ENCODE measurements at regions not wholly inside any gene's neighbourhood (a gene's known extent, or its start where the extent isn't known, plus 50 kb on each side); places are given as distances from the start of the nearest gene placed in this dataset.

GRCh38 chr5:162916368-162916767 is 521.0 kb upstream of the CCNG1 start:
- no peaks in the 10 kb centered on the region for H3K27me3 ChIP-seq
- no peak overlapping the region for H3K27ac ChIP-seq (replicated peaks in 1 of 4)
- DNase-seq (ENCODE audit: extremely low spot score): no peak
- no peaks in the 10 kb centered on the region for H3K4me1 ChIP-seq
- intact Hi-C loops (cut with DNase I): no loop called here
- WGBS: 30% methylated on average over 2 of the region's 2 CpGs
- TF ChIP-seq, protein P1, sequence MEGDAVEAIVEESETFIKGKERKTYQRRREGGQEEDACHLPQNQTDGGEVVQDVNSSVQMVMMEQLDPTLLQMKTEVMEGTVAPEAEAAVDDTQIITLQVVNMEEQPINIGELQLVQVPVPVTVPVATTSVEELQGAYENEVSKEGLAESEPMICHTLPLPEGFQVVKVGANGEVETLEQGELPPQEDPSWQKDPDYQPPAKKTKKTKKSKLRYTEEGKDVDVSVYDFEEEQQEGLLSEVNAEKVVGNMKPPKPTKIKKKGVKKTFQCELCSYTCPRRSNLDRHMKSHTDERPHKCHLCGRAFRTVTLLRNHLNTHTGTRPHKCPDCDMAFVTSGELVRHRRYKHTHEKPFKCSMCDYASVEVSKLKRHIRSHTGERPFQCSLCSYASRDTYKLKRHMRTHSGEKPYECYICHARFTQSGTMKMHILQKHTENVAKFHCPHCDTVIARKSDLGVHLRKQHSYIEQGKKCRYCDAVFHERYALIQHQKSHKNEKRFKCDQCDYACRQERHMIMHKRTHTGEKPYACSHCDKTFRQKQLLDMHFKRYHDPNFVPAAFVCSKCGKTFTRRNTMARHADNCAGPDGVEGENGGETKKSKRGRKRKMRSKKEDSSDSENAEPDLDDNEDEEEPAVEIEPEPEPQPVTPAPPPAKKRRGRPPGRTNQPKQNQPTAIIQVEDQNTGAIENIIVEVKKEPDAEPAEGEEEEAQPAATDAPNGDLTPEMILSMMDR (IDR thresholded peaks at IDR 0.05): no peak
- TF ChIP-seq EP300 (IDR thresholded peaks at IDR 0.05) (no peak), POLR2A (IDR thresholded peaks at IDR 0.05; ENCODE audit: low read depth) (no peak), POLR2AphosphoS5 (IDR thresholded peaks at IDR 0.05) (no peak)
- H3K9me3 ChIP-seq: no peaks in the 10 kb centered on the region
- H3K4me3 ChIP-seq: no peak overlapping the region
- H3K36me3 ChIP-seq: no peaks in the 10 kb centered on the region

DNA sequence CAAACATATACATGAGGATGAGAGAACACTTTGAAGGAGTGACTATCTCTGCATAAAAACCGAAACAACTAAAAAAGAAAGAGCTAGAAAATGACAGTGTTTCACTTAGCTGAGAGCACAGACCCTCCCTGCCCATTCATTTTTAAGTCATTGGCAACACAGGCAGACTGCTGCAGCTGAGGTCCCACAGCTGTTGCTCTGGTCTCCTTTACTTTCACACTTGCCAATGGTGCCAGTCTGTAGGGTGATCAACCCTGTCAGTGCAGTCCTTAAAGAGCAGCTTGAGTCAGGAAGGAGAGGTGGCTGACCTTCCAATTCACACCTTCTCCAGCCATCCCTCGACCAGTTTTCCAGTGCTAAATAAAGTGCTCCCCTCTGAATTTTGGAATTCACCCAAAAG is 508.3 kb upstream of the CCNG1 start:
- 33% methylated on average over 2 of the region's 2 CpGs for WGBS
- Histone ChIP-seq H3K9me3 (peaks cover 0 to 7% (median 0%) of the 10 kb centered on the region in 4 donors), H3K27ac (replicated peaks in 1 of 4) (no peak overlapping the region), H3K4me3 (no peak overlapping the region), H3K27me3 (no peaks in the 10 kb centered on the region), H3K36me3 (no peaks in the 10 kb centered on the region), H3K4me1 (no peaks in the 10 kb centered on the region)
- no peak for TF ChIP-seq EP300 (IDR thresholded peaks at IDR 0.05)
- no peak for TF ChIP-seq POLR2AphosphoS5 (IDR thresholded peaks at IDR 0.05)
- no peak for TF ChIP-seq POLR2A (IDR thresholded peaks at IDR 0.05; ENCODE audit: low read depth)
- TF ChIP-seq, protein P1 (IDR thresholded peaks at IDR 0.05): no peak
- no peak for DNase-seq (ENCODE audit: extremely low spot score)
- intact Hi-C loops (cut with DNase I): no loop called here

DNA sequence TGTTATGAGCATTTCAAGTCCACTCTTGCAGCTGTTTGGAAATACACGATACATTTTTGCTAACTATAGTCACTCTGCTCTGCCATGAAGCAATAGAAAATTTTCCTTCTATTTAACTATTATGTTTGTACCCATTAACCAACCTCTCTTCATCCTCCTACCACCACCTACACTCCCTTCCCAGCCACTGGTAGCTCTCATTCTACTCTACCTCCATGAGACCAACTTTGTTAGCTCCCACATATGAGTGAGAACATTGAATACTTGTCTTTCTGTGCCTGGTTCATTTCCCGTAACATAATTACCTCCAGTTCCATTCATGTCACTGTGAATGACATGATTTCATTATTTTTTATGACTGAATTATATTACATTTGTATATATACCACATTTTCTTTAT is 505.9 kb upstream of the CCNG1 start:
- Histone ChIP-seq H3K27ac (replicated peaks in 1 of 4) (no peak overlapping the region), H3K4me3 (no peak overlapping the region), H3K36me3 (no peaks in the 10 kb centered on the region), H3K27me3 (no peaks in the 10 kb centered on the region), H3K9me3 (peaks cover 0 to 15% (median 7%) of the 10 kb centered on the region in 4 donors), H3K4me1 (no peaks in the 10 kb centered on the region)
- TF ChIP-seq POLR2A (IDR thresholded peaks at IDR 0.05; ENCODE audit: low read depth) (no peak), EP300 (IDR thresholded peaks at IDR 0.05) (no peak), POLR2AphosphoS5 (IDR thresholded peaks at IDR 0.05) (no peak)
- TF ChIP-seq, protein P1 (IDR thresholded peaks at IDR 0.05): no peak
- WGBS: 86% methylated on average over 2 of the region's 2 CpGs
- DNase-seq (ENCODE audit: extremely low spot score): no peak
- intact Hi-C loops (cut with DNase I): no loop called here

- H3K4me1 ChIP-seq: peaks cover 0 to 12% (median 2%) of the 10 kb centered on the region in 4 donors
- no peak overlapping the region for H3K27ac ChIP-seq (replicated peaks in 1 of 4)
- H3K27me3 ChIP-seq: no peaks in the 10 kb centered on the region
- no peak for DNase-seq (ENCODE audit: extremely low spot score)
- intact Hi-C loops (cut with DNase I): no loop called here
- peaks cover 0 to 9% (median 3%) of the 10 kb centered on the region in 4 donors for H3K9me3 ChIP-seq
- no peak for TF ChIP-seq EP300 (IDR thresholded peaks at IDR 0.05)
- TF ChIP-seq, protein P1 (IDR thresholded peaks at IDR 0.05): no peak
- TF ChIP-seq POLR2A (IDR thresholded peaks at IDR 0.05; ENCODE audit: low read depth): no peak
- TF ChIP-seq POLR2AphosphoS5 (IDR thresholded peaks at IDR 0.05): no peak
- H3K36me3 ChIP-seq: no peaks in the 10 kb centered on the region
- H3K4me3 ChIP-seq: no peak overlapping the region
- 60% methylated on average over 4 of the region's 4 CpGs for WGBS
Measured at GRCh38 chr5:162939991-162940390, 497.4 kb upstream of the CCNG1 start.

DNA sequence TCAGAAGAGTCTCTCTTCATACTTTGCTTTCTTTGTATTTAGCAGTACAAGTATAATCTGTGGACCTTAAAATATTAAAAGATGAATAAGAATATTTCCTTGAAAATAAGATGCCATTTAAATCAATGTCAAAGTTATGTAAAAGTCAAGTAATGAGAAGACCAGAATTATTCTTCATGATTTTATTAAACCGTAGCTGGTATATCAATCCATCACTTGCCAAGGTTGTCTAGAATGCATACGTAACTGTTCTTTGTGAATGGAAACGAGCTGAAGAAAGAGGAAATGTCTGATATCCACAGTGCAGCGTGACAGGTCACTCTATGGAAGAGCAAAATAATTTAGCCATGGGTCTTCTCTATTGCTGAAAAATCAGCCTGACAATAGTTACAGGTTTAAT is 488.7 kb upstream of the CCNG1 start:
- Histone ChIP-seq H3K27me3 (no peaks in the 10 kb centered on the region), H3K36me3 (no peaks in the 10 kb centered on the region), H3K4me3 (no peak overlapping the region), H3K27ac (replicated peaks in 1 of 4) (no peak overlapping the region), H3K9me3 (no peaks in the 10 kb centered on the region), H3K4me1 (no peaks in the 10 kb centered on the region)
- no peak for DNase-seq (ENCODE audit: extremely low spot score)
- 71% methylated on average over 4 of the region's 4 CpGs for WGBS
- no peak for TF ChIP-seq POLR2A (IDR thresholded peaks at IDR 0.05; ENCODE audit: low read depth)
- no peak for TF ChIP-seq EP300 (IDR thresholded peaks at IDR 0.05)
- TF ChIP-seq, protein P1 (IDR thresholded peaks at IDR 0.05): no peak
- no peak for TF ChIP-seq POLR2AphosphoS5 (IDR thresholded peaks at IDR 0.05)
- intact Hi-C loops (cut with DNase I): no loop called here
